Left lobe of liver (tissue), 2 donors: ENCODE measurements at regions not wholly inside any gene's neighbourhood (a gene's known extent, or its start where the extent isn't known, plus 50 kb on each side); places are given as distances from the start of the nearest gene placed in this dataset.

Experiments used
- ATAC-seq: fragments of 200-7000 bp; cut with Tn5 transposase; one replicate; pipeline ENCODE4 v1.9.1; 2020; ENCODE audit warnings: mild to moderate bottlenecking, moderate library complexity
- DNase-seq: peaks from one replicate; pipeline ENCODE4 v3.0.0-alpha.2; 2020; ENCODE audit warnings: low spot score
- donor health status: DM: no; HTN: no; CAD: no; lungs with moderate emphysema.
- donor health status: DM: no; HTN: yes; CAD: no.

DNA sequence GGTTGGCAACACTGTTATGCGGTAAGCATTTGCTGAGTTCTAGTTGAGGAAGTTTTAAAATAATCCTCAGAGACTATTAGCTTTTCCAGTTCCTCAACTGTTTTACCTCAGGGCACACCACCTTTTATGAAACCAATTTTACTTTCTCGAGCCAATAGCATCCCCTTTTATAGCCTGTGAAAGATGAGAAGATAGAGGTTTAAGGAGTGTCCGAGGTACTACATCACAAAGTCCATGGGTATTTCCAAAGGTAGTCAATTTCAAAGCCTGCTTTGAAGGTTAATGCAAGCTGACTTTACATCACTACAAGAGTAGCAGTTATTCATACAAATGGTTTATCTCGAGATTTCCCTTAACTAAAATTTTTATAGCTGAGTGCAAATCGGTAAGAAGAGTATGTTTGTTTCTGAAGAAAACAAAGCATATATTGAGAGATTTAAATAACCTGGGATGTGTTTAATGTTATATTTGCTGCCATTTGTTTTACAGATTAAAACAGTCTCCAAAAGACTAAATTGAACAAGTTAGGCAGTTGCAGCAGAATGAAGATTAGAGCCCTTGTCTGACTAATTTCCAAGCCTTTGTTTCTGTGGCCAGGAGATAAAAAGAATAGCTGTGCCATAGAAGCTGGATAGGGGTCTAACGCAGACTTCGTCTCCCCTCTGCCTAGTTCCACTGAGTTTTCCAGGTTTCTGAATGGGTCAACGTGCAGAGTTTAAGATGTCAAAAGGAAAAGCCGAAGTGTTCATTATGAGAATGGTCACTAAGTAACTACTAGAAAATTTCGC lies 74.7 kb upstream of the TRPC4 start:
- ATAC-seq, result no peak
- DNase-seq, result no peak

DNA sequence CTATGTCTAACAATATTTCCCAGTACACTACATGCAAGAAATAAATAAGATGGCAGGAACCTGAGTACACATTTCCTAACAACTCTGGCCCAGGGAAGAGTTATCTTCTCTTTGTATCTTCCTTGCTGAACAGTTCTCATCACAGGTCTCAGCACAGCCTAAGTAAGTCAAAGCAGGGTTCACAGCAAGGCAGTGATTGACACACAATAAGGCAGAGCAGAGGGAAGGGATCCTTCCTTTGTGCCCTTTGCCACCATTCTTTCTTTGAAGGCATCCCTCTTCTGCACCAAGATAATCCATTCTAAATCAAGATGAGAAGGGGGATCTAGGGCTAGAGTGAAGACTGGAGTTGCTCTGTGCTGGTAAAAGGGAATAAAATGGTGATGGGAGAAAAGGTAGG lies 73.4 kb upstream of the TRPC4 start:
- ATAC-seq (no peak), DNase-seq (no peak)

DNA sequence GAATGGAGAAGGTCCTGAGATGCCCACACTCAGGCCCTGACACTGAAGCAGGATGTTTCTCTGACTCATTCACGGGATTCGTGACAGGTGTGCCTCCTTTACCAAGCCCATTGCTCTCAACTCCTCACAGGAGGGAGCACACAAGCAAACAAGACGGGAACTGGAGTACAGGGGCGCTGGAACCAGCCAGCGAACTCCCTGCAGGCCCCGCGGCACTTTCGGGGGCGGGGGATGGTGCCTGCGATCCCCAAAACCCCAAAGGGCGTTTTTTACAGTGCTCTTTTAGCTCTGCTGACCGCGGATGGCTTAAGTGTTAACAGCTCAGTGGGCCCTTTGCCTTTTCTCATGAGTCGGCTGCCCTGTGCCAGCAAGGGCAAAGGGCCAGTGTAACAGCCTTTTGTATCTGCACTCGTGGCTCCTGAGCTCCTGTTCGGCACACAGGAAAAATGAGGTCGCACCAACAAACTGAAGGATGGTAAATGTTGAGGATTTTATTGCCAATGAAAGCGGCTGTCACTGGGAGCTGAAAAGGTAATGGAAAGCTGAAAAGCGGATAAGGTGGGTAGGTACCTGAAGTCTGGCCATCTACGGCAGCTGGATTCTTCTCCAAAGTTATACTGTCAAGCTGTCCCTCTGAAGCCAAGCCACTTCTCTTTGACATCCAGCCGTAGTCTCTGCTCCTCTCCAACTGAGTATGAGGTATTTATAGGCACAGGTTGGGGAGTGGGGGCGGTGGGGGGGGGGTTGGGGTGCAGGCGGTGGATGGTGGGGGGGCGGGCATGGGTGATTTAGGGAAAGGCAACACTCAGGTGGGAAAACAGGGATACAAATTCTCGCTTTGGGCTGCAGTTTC lies 65.0 kb upstream of the TRPC4 start:
- DNase-seq, result no peak
- no peak for ATAC-seq

- no peak for ATAC-seq
- DNase-seq, result no peak
These were observed 59.7 kb upstream of the TRPC4 start for GRCh38 chr13:37929308-37929707.

DNA sequence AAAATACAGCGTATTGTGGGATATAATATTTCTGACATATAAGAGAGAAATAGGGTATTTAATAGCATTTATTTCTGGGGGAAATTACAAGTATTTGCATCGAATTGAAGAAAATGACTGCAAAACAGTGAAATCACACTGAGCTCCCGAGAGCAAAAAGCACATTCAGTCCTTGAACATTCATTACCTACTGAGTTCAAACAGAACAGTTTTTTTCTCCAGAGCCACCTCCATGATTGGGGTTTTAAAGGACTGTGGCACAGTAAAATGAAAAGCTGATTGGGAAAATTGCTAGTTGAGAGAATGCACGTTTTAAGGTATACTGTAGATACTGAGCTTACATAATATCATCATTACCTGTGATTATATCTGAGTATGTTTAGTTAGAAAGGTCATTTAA lies 58.0 kb upstream of the TRPC4 start:
- DNase-seq (no peak), ATAC-seq (no peak)

DNA sequence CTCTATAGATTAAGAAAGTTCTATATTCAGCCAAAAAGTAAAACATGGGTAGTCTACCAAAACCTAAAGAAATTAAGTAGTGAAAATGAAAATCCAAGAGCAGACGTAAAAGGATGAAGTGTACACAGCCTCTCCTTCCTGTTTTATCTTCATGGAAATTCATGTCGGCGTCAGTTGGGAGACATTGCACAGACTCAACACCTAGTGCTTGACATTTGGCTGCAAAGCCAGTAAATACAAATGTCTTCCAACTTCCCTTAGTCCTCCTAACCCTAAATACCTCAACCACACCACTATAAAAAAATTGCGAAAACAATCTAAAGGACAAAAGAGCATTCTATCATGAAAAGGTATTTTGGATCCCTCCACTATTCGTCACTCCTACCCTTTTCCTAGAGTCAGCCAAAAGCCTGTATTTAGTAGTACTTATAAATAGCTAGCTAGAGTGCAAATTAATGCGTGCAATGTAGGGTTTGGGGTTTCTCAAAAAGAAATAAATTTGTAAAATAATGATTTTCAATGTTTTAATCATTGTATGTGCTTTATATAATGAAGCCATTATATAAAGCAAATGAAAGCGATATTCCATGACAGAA lies 56.4 kb upstream of the TRPC4 start:
- DNase-seq (no peak), ATAC-seq (no peak)

DNA sequence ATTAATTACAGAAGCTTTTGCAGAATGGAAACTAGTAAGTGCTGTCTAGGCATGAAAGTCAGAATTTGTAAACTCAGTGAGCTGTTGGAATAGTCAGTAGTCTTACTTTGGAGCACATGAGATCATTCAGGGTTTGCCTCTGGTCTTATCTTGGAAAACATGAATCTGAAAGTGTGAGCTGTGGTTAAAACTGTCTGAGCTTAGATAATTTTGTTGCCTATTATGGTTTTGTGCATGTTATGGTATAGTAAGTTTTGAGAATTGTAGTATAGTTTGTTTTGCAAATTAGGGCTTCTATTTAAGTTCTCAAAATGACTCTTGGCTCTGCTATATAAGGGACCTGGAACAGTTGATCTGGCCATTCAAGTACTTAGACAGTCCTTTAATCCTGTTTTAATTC lies 53.7 kb upstream of the TRPC4 start:
- ATAC-seq, result no peak
- no peak for DNase-seq

DNA sequence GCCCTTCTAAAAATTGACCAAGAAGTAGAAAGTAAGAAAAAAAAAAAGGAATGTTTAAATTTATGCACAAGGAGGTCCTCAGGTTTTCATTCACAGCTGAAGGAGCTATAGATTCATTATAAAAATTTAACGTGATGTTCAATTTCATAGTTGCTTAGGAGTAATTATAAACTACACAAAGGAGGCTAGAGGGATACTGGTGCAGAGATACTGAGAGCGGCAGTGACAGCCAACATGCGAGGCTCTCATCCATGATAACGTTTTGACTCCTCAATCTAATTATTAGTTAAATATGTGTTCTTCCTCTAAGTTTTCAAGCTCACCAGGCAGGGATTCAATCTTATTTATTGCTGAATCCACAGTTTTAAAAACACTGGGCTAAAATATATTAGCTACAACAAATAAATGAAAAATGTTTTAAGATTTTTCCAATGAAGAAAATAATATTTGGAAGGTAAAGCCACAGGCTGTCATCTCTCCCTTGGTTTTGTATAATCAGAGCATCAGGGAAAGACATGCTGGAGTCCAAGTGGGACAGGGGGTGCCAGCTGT lies 49.8 kb upstream of the TRPC4 start:
- DNase-seq, result no peak

More for the DNA sequence above, 49.8 kb upstream of the TRPC4 start:
- ATAC-seq, result no peak
